ENCODE measurements at regions not wholly inside any gene's neighbourhood (a gene's known extent, or its start where the extent isn't known, plus 50 kb on each side); places are given as distances from the start of the nearest gene placed in this dataset.
"Not testable (repeated sequence)": the region's sequence is repeated elsewhere in the genome, so short reads cannot be mapped to it uniquely, and the experiment has no call there.

- no peak for DNase-seq
Observed at GRCh38 chr6:133057352-133057751, 183.8 kb upstream of the EYA4 start.

DNA sequence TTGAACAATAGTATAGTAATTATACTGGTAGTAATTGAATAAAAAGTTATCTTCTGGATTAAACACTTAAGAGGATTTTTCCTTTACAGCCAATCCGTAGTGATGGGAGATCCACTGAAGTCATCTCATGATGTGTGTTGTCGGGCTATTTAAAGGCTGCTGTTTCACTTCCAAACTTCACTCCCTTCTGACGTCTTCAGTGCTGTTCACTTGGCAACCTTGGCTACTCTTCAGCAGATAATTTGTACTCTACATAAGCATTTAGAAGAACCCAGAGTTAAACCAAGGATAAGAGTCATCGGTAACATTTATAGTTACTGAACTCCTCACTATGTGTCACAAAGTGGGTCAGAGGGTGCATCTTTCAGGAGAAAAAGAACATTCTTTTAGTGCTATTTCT is 179.1 kb upstream of the EYA4 start:
- no peak for DNase-seq

- DNase-seq = no peak
Observed at GRCh38 chr6:133062696-133063306, 178.4 kb upstream of the EYA4 start.

GRCh38 chr6:133067960-133068359 is 173.2 kb upstream of the EYA4 start:
- DNase-seq = no peak

DNA sequence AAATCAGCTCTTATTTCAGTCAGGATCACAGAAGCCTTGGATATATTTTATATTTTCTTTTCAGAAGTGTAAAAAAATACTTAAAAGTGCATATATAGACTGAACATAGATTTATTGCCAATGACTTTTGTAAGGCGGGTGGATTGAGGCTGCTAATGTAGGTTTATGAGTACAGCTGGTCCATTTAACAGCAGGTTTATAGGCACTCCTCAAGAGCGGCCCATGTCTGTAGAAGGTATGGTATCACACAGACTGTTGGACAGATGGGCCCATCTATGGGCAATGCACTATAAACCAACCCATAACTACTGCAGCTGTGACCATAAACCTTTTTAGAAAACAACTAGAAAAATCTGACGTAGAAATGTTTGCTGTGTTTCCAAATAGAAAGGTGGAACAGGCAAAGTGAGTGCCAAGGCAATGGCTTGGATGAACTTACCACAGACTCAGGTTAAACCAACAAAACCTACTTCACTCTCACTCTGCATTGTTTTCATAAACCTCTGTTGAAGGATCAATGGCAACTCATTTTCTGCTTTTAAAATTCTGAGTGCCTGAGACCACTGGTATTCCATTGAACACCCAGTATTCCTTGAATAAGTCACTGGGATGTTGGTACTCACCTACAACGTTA is 170.6 kb upstream of the EYA4 start:
- no peak for DNase-seq

DNA sequence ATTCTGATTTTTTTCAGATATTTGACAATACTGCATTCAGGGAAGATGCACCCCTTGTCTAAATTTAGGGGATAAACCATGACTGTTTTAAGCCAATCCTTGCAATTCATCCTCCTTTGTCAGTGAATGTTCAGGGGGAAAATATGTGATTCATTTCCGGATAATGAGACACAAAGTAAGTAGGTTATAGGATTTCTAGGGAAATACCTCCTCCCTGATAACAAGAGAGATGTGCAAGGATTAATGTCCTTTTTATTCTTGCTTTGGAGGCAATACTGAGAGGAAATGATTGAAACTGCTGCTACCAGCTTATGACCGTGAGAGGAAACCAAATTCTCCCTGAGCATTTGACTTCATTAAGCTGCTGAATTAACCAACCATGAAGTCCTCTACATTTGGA is 161.3 kb upstream of the EYA4 start:
- DNase-seq = no peak

- DNase-seq = no peak
Observed at GRCh38 chr6:133083248-133083967, 157.7 kb upstream of the EYA4 start.

- DNase-seq = no peak
Observed at GRCh38 chr6:133085471-133085870, 155.7 kb upstream of the EYA4 start.

GRCh38 chr6:133085896-133086295 is 155.3 kb upstream of the EYA4 start:
- no peak for DNase-seq

DNA sequence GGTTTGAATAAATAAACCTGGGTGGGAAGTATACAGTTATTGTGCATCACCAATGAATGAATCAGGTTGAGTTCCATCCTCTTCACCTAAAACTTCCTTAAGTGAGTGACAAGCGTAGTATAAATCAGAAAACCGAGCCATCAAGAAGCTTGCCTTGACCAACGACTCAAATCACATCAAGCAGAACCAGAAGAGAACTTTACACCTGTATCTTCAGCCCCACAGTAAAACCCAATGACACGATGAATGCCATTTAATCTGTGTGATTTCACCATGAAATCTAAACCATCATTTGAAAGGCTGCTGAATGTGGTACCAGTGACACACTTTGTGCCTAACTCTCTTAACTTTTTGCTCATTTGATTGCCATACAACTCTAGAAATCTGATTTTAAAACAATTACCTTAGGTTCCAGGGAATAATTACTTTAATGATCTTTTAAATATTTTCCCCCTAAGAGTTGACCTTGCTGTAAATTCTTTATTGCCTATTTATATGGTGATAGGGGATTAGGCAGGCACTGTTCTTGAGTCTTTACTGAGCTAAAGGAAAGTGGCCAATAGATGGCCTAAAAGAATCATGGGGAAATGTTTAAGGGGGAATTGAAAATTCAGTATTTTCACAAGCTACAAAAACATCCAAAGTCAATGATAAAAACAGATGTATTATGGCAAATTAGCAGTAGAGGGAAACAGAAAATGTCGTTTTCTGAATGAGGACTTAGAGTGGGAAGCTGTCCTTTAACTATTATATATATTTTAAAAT is 152.0 kb upstream of the EYA4 start:
- no peak for DNase-seq

GRCh38 chr6:133092199-133092598 is 149.0 kb upstream of the EYA4 start:
- DNase-seq = no peak

GRCh38 chr6:133092771-133093170 is 148.4 kb upstream of the EYA4 start:
- DNase-seq = no peak

DNA sequence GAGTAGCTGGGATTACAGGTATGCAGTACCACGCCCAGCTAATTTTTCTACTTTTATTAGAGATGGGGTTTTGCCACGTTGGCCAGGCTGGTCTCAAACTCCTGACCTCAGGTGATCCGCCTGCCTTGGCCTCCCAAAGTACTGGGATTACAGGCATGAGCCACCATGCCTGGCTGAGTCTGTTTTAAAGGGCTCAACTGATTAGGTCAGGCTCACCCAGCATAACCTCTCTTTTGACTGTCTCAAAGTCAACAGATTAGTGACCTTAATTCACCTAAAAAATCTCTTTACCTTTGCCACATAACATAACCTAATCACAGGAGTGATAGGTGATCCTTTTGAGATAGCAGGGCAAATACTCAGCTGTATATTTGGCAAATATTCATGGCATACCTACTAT is 147.9 kb upstream of the EYA4 start:
- DNase-seq = not testable (repeated sequence)

GRCh38 chr6:133093956-133094355 is 147.2 kb upstream of the EYA4 start:
- no peak for DNase-seq

DNA sequence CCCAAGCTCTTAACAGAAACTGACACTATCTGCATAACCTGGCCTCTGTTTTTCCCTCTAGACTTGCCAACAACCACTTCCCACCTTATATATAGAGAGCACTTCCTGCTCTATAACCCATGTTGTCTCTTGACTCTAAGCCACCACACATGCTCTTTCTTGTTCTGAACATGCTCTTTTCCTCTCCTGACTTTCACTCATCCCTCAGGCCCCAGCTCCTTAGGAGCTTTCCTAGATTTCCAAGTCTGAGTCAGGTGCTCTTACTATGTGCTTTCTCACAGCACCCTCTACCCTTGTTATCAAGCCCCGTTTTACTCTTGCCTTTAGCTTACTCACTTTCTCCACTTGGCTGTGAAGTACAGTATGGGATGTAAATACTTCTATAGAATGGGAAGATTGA is 143.9 kb upstream of the EYA4 start:
- DNase-seq = no peak

- DNase-seq = no peak
Observed at GRCh38 chr6:133099573-133099972, 141.6 kb upstream of the EYA4 start.

DNA sequence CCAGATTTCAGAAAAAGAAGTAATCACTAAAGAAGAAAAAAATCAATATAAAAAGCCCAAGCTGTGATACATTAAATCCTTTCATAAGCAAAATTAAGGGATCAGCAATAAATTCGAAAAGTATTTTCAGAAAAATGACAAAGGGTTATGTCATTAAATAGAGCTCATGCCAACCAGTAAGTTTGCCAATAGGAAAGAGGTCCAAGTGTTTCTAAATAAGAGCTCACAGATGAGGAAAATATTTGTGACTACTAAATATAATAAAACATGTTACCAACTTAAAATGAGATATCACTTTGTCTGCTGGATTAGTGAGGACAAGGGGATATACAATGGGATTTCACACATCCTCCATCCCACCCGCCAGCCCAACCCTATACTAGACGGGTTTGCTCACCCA is 140.3 kb upstream of the EYA4 start:
- DNase-seq = no peak

- DNase-seq = no peak
Observed at GRCh38 chr6:133101790-133102189, 139.4 kb upstream of the EYA4 start.

- DNase-seq = no peak
Observed at GRCh38 chr6:133106934-133107333, 134.2 kb upstream of the EYA4 start.

GRCh38 chr6:133108419-133108818 is 132.7 kb upstream of the EYA4 start:
- DNase-seq = no peak

- no peak for DNase-seq
Observed at GRCh38 chr6:133114973-133115372, 126.2 kb upstream of the EYA4 start.

- no peak for DNase-seq
Observed at GRCh38 chr6:133115946-133116345, 125.2 kb upstream of the EYA4 start.

GRCh38 chr6:133128191-133128590 is 113.0 kb upstream of the EYA4 start:
- DNase-seq = no peak

GRCh38 chr6:133129556-133129955 is 111.6 kb upstream of the EYA4 start:
- no peak for DNase-seq

All from DMS 273 treated with DMSO at 0.1 percent for 48 hours (cell line).